ENCODE measurements at regions not wholly inside any gene's neighbourhood (a gene's known extent, or its start where the extent isn't known, plus 50 kb on each side); places are given as distances from the start of the nearest gene placed in this dataset.

DNA sequence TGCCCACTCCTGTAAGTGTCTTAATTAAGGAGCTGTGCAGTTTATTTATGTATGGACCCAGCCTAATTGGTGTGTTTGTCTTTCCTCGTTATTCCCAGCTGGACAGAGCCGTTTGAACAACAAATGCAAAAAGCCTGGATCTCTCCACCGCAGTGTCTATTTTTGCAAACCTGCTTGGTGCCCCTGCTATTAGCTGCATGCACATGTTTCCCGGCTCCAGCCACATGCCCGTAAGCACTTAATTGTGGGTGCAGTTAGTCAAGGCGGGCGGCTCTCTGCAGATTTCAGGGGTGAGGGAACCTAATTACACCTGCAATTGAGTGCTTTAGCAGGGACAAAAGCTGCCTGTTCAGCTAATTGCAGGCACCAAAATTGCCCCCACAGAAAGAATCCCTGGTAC is 74.0 kb upstream of the GSE1 start:
- no peaks in the 10 kb centered on the region for H3K36me3 ChIP-seq
- H3K27me3 ChIP-seq, result no peaks in the 10 kb centered on the region
- TF ChIP-seq POLR2AphosphoS5 (IDR thresholded peaks at IDR 0.05), result no peak
- TF ChIP-seq EP300 (IDR thresholded peaks at IDR 0.05; ENCODE audit: low read depth), result no peak
- TF ChIP-seq POLR2A (IDR thresholded peaks at IDR 0.05), result no peak
- TF ChIP-seq, protein P1, sequence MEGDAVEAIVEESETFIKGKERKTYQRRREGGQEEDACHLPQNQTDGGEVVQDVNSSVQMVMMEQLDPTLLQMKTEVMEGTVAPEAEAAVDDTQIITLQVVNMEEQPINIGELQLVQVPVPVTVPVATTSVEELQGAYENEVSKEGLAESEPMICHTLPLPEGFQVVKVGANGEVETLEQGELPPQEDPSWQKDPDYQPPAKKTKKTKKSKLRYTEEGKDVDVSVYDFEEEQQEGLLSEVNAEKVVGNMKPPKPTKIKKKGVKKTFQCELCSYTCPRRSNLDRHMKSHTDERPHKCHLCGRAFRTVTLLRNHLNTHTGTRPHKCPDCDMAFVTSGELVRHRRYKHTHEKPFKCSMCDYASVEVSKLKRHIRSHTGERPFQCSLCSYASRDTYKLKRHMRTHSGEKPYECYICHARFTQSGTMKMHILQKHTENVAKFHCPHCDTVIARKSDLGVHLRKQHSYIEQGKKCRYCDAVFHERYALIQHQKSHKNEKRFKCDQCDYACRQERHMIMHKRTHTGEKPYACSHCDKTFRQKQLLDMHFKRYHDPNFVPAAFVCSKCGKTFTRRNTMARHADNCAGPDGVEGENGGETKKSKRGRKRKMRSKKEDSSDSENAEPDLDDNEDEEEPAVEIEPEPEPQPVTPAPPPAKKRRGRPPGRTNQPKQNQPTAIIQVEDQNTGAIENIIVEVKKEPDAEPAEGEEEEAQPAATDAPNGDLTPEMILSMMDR (IDR thresholded peaks at IDR 0.05), result no peak
- in situ Hi-C loops (cut with MboI; ENCODE audit: low pct_ligation_motif_present in 1 of 4, low pct_unique_long_range_greater_than_20kb in 1 of 4, low sequenced_read_pairs in 3 of 4), result no loop called here
- DNase-seq, result no peak
- intact Hi-C loops (cut with DNase I; ENCODE audit: low total_unique reads), result no loop called here
- peaks cover 15 to 44% (median 30%) of the 10 kb centered on the region in 4 donors for H3K4me1 ChIP-seq
- 86% methylated on average over 7 of the region's 7 CpGs; no CpG with 5 or more reads in 1 of the 2 donors for WGBS, 2 donors (ENCODE audit: low coverage in 1 of 2)
- no peak overlapping the region for H3K27ac ChIP-seq
- no peaks in the 10 kb centered on the region for H3K9me3 ChIP-seq
- H3K4me3 ChIP-seq, result no peak overlapping the region

DNA sequence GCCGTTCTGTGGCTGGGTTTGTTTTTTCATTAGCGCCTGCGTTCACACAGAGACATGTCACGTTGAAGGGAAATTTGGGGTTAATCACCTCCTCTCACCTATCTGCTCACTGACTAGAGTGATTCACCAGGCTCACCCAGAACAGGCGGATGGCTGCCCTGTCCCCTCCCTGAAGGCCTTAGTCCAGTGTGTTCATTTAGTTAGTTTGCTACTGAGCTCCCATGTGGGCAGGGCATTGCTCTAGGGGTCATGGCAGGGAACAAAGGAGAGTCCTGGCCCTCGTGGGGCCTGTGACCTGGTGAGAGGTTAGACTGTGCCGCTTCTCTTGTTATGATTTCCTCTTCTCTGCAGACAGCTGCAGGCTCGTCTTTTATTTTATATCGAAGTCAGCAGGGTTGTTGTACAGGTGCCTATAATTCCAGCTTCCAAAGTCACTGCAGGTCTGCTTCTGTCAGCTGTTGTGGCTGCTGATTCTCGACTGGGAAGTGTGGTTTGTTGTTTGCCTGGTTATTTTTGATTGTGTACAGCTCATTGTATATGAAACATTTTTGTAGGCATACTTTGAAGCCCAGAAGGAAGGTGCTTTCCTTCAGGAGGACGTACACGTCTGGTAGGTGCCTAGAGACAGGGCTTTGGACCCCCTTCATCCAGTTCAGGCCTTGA is 73.4 kb upstream of the GSE1 start:
- TF ChIP-seq EP300 (IDR thresholded peaks at IDR 0.05; ENCODE audit: low read depth), result no peak
- Histone ChIP-seq H3K27ac (no peak overlapping the region), H3K9me3 (no peaks in the 10 kb centered on the region), H3K27me3 (no peaks in the 10 kb centered on the region), H3K4me3 (no peak overlapping the region), H3K36me3 (no peaks in the 10 kb centered on the region), H3K4me1 (peaks cover 15 to 44% (median 28%) of the 10 kb centered on the region in 4 donors)
- 82 to 92% methylated on average over 3 to 12 of the region's 12 CpGs for WGBS, 2 donors (ENCODE audit: low coverage in 1 of 2)
- intact Hi-C loops (cut with DNase I; ENCODE audit: low total_unique reads) (no loop called here), in situ Hi-C loops (cut with MboI; ENCODE audit: low pct_ligation_motif_present in 1 of 4, low pct_unique_long_range_greater_than_20kb in 1 of 4, low sequenced_read_pairs in 3 of 4) (no loop called here)
- DNase-seq, result no peak

DNA sequence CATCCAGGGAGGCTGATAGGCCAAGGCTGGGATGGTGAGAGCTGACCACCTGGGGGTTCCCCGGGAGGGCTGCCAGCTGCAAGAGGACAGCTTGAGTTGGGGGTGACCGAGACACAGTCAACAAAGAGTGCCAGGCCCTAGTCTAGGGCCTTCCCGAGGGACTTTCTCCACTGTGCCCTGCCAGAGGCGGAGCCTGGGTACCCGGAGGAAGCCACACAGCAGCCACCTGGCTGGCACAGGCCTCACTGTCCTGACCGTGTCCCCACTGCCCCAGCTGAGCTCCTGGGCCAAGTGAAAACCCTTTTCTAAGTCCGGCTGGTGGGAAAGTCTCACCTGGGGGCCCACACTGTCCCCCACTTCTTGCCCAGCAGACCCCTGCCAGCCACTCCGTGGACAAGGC is 71.9 kb upstream of the GSE1 start:
- intact Hi-C loops (cut with DNase I; ENCODE audit: low total_unique reads) (no loop called here), in situ Hi-C loops (cut with MboI; ENCODE audit: low pct_ligation_motif_present in 1 of 4, low pct_unique_long_range_greater_than_20kb in 1 of 4, low sequenced_read_pairs in 3 of 4) (no loop called here)
- 69% methylated on average over 8 of the region's 8 CpGs; no CpG with 5 or more reads in 1 of the 2 donors for WGBS, 2 donors (ENCODE audit: low coverage in 1 of 2)
- no peak overlapping the region for H3K4me3 ChIP-seq
- no peaks in the 10 kb centered on the region for H3K27me3 ChIP-seq
- H3K4me1 ChIP-seq, result peaks cover 4 to 31% (median 14%) of the 10 kb centered on the region in 4 donors
- no peak for DNase-seq
- peak overlapping the region in 2 of 4 donors; percentile 7 to 48 for H3K27ac ChIP-seq
- H3K9me3 ChIP-seq, result no peaks in the 10 kb centered on the region
- TF ChIP-seq POLR2A (IDR thresholded peaks at IDR 0.05), result no peak
- no peak for TF ChIP-seq POLR2AphosphoS5 (IDR thresholded peaks at IDR 0.05)
- TF ChIP-seq EP300 (IDR thresholded peaks at IDR 0.05; ENCODE audit: low read depth), result no peak
- TF ChIP-seq, protein P1 (IDR thresholded peaks at IDR 0.05), result no peak
- no peaks in the 10 kb centered on the region for H3K36me3 ChIP-seq

DNA sequence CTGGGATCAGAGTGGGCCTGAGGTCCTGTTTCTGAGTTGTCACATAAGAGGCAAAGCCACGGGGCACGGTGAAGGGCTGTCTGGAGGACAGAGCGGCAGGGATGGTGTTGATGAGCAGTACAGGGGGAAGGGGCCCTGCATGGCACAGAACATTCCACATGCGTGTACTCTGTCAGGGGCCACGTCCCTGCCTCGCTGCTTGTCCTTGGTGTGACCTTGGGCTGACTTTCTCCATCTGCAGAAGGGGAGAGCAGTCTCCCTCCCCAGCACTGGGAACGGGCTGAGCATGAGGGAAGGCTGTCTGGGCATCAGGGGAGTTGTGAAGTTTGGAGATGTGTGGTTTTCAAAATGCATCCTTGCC is 71.5 kb upstream of the GSE1 start:
- intact Hi-C loops (cut with DNase I; ENCODE audit: low total_unique reads) (no loop called here), in situ Hi-C loops (cut with MboI; ENCODE audit: low pct_ligation_motif_present in 1 of 4, low pct_unique_long_range_greater_than_20kb in 1 of 4, low sequenced_read_pairs in 3 of 4) (no loop called here)
- Histone ChIP-seq H3K27ac (peak overlapping the region in 2 of 4 donors; percentile 25 to 48), H3K4me1 (peaks cover 0 to 27% (median 10%) of the 10 kb centered on the region in 4 donors), H3K9me3 (no peaks in the 10 kb centered on the region), H3K4me3 (no peak overlapping the region), H3K36me3 (no peaks in the 10 kb centered on the region), H3K27me3 (no peaks in the 10 kb centered on the region)
- no peak for DNase-seq
- no peak for TF ChIP-seq POLR2AphosphoS5 (IDR thresholded peaks at IDR 0.05)
- no peak for TF ChIP-seq EP300 (IDR thresholded peaks at IDR 0.05; ENCODE audit: low read depth)
- WGBS, 2 donors (ENCODE audit: low coverage in 1 of 2), result 83 to 85% methylated on average over 5 to 7 of the region's 7 CpGs

DNA sequence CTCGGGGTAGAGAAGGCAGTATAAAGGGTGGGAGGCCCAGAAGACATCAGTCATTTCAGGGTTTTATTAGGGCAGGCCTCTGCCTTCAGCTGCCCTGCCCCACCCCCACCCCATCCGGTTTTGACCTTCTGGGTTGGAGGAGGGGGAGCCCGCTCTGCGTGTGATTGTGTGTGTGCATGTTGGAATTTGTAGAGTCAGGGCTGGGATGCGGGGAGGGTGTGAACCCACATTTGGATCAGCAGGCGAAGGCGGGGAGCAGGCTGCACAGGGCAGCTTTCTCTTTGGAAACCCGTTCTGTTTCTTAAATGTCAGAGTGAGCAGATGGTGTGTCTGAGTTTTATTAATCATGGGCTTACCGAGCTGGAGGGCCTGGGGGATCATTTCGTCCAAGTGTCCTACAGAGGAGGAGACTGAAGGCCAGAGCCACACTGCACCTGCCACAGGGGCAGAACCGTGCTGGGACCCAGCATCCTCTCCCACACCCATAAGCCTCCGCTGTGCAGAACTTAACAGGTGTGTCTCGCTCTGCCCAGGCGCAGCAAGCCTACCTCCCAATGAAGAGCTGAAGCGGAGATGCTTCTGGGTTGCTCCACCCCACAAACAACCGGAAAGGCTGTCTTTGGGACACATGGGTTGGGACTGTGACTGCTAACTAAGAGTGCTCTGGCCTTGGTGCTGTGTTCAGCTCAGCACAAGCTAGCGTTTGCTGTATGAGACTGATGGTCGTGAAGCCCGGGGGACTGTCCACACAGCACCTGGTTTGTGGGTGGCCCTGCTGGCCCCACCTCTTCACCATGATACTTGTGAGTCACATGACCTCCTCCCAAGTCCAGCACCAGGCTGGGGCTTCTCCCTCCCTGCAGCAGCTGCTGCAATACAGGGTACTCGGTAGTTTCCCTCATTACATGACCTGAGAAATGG is 70.9 kb upstream of the GSE1 start:
- H3K4me1 ChIP-seq, result peaks cover 0 to 20% (median 5%) of the 10 kb centered on the region in 4 donors
- H3K9me3 ChIP-seq, result no peaks in the 10 kb centered on the region
- intact Hi-C loops (cut with DNase I; ENCODE audit: low total_unique reads), result no loop called here
- no peaks in the 10 kb centered on the region for H3K36me3 ChIP-seq
- no peak for DNase-seq
- in situ Hi-C loops (cut with MboI; ENCODE audit: low pct_ligation_motif_present in 1 of 4, low pct_unique_long_range_greater_than_20kb in 1 of 4, low sequenced_read_pairs in 3 of 4), result no loop called here
- WGBS, 2 donors (ENCODE audit: low coverage in 1 of 2), result 74% methylated on average over 20 of the region's 20 CpGs; no CpG with 5 or more reads in 1 of the 2 donors
- H3K27ac ChIP-seq, result peak overlapping the region in 2 of 4 donors; percentile 25 to 48
- no peak for TF ChIP-seq POLR2AphosphoS5 (IDR thresholded peaks at IDR 0.05)
- TF ChIP-seq, protein P1 (IDR thresholded peaks at IDR 0.05), result no peak
- TF ChIP-seq POLR2A (IDR thresholded peaks at IDR 0.05), result no peak
- no peak for TF ChIP-seq EP300 (IDR thresholded peaks at IDR 0.05; ENCODE audit: low read depth)
- no peaks in the 10 kb centered on the region for H3K27me3 ChIP-seq
- H3K4me3 ChIP-seq, result no peak overlapping the region
